GM18870 (cell line): ENCODE measurements at regions not wholly inside any gene's neighbourhood (a gene's known extent, or its start where the extent isn't known, plus 50 kb on each side); places are given as distances from the start of the nearest gene placed in this dataset.

Source experiments
- ATAC-seq: cut with Tn5 transposase; IDR thresholded peaks from one replicate; pipeline ENCODE4 v1.9.1; 2021; ENCODE audit warnings: moderate library complexity; ENCODE audit not compliant: unreplicated experiment

GRCh38 chr2:139201516-139201915, 421.3 kb upstream of the NXPH2 start:
- no peak for ATAC-seq

DNA sequence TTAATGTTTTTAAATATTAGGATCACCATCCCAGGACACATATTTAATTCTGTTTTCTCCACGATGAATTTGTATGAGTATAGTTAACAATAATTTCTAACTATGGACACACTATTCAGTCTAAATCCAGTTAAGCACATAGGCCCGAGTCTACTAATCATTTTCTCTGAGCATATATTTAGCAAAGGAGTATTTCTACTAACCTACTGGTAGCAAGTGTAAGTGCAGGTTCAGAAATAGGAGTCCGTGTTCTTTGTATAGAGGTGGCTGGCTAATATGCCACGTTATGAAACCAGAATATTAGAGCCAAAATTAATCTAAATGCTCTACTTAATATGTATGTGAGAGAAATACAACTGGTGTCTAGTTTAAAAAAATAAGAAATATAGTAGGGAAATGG, 416.6 kb upstream of the NXPH2 start:
- no peak for ATAC-seq

DNA sequence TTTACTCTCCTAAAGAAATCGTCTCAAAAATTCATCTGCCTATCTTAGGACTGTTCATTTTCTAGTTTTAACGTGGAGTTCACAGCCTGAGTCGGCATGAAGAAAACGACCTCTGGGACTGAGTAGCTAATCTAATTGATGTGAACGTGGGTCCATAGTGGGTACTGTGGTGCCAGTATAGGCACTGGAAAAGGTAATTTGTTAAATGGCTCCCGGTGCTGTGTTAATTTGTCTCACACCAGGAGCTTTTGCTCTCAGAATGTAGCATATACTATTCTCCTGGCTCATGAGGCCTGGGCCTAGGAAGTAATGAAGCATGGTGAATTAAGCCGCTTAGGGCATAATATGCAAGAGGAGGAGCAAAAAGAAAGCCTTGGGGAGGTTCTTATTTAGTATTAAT, 414.4 kb upstream of the NXPH2 start:
- ATAC-seq: no peak

GRCh38 chr2:139177041-139177440, 396.9 kb upstream of the NXPH2 start:
- no peak for ATAC-seq

DNA sequence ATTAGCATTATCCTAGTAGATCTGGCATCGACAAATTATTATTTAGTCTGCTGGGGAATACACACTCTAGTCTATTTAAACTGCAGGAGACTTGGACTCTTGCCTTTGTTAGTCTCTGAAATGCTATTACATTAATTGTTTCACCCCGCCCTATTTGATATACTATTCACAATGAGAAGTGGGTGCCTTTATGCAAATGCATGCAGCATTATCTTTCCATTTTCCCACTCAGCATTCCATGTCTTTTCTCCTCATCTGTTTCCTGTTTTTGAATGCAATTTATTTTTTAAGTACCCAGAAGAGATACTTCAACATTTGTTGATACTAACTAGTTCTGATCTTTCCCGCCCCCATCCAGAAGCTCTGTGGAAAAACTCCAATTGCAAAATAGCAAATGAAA, 395.3 kb upstream of the NXPH2 start:
- no peak for ATAC-seq

DNA sequence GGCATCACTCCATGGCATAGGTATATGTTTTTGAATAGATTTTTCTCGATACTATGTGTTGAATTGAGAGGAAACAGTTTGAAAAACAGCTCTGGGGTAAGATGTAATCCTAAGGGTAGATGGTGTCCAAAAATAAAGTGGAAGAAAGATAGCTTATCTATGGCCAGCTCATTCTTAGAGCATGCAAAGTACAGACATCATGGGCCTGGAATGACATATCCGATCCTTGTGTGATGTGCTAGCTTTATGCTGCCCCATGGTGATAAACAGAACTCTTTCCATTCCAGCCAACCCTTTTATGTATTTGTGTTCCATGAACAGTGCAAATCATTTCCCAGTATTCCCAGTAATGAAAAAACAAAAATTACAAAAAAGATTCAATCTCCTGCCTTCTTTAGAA, 390.2 kb upstream of the NXPH2 start:
- no peak for ATAC-seq

DNA sequence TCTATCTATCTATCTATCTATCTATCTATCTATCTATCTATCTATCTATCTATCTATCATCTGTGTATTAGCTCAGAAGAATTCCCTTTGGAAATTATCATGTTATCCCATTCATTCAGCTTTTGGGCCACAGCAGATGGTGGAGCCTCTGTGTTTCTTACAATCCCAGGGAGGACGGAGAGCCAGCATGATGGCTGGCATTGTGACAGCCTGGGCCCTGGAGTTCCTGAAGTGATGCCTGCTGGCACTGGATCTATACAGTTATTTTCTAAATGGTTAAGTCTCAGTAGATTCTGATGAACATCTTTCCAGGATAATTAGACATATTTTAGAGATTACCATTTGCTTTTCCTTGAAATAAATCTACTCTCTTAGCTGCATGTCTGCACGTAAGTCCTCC, 385.4 kb upstream of the NXPH2 start:
- ATAC-seq: no peak

GRCh38 chr2:139165041-139165440, 384.9 kb upstream of the NXPH2 start:
- no peak for ATAC-seq

DNA sequence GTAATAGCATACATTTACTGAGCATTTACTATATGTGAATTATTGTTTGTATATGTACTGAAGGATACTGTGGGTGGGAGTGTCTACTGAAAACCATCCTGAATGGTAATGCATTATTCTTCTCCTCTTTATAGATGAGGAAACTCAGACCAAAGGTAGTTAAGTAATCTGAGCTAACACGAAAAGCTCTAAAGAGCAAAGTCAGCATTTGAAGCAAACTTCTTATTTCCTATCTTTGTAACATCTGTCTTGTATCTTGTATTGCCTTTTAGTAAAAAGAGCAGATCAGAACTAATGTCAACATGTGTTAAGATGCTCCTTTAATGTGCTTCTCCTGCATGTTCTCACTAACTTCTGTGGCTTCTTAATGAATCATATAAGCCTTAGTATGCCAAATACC, 382.8 kb upstream of the NXPH2 start:
- no peak for ATAC-seq

GRCh38 chr2:139162456-139162855, 382.3 kb upstream of the NXPH2 start:
- no peak for ATAC-seq

DNA sequence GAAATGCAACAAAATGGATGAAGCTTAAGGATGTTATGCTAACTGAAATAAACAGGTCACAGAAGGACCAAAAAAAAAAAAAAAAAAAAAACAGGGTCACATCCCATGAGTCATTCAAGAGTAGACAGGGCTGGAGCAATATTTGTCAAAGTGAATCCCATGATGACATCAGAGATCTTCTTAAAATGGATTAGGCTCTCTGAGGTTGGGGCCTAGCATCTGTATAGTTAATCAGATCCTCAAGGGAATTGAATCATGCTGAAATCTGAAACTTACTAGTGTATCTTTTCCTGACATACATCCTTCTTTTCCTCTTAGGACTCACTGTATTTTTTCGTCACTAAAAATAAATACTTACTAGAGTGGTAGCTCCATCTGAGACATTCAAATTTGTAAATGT, 380.6 kb upstream of the NXPH2 start:
- ATAC-seq: no peak

GRCh38 chr2:139159177-139159576, 379.0 kb upstream of the NXPH2 start:
- ATAC-seq: no peak

DNA sequence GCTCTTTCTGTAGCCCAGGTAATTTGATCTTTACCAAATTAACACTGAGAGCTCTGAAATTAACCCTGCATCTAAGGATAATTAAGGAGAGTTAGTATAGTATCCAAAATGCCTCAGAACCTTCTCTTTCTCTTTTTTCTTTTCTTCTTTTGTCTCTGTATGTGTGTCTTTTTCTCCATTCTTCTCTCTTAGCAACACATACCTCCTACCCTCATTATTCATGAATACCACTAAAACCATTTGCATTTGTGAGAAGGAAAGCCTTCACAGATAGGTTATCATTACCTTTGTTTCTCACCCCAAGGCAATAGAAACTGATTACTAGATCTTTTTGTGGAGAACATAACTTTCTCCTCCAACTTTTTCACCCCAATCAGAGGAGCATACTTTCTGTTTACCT, 376.5 kb upstream of the NXPH2 start:
- ATAC-seq: no peak

DNA sequence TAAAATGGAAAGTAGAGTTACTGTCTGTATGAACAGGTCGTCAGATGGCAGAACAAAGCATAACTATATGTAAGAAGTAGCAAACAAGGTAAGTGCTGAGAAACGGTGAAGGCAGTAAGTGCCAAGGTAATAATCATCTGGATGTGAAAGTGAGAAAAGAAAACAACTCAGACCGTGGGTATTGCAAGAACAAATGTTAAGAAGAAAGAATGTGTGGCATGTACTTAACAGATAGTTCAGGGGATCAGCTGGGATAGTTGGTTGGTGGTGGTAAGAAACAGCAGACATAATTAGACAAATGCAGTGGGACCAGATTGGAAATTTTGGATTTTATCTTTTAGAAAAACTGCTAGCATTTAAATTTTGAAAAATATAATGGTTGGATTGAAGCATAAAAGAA, 375.8 kb upstream of the NXPH2 start:
- ATAC-seq: no peak

- no peak for ATAC-seq
Observed at GRCh38 chr2:139142252-139142880, 362.2 kb upstream of the NXPH2 start.

DNA sequence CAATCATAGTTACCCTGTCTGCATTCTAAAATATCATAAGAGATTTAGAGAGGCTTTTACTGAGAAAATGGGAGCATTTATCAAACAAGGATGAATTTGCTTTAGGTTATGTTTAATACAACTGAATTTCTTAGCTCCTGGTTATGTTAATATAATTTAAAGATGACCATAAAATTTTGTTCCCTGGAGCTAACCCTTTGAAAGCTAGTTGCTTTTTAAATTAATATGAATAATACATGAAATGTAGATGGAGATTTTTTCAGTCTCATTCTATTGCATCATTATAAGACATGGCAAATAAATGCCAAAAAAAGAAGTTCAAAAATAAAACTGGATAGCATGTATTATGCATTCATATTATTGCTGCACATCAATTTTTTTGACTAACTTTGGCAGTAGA, 344.1 kb upstream of the NXPH2 start:
- ATAC-seq: no peak

GRCh38 chr2:139123795-139124194, 343.6 kb upstream of the NXPH2 start:
- ATAC-seq: no peak

DNA sequence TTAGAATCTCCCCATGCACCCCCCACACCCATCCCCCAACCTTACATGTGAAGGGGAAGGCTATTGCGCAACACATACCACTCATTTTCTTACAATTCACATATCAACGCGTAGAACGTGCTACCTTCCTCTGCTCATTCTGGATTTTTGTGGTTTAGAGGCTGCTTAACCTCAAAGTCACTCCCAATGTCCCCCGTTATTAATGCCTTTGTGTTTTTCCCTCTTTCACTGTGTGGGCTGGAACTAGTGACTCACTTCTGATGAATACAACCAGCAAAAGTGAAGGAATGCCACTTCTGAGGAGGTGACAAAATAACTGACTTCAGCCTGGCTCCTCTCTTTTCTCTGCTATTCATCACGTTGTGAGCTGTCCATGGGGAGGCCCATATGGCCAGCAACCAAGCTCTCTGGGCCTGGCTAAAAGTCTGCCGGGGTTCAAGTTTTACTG, 342.5 kb upstream of the NXPH2 start:
- no peak for ATAC-seq

GRCh38 chr2:139099721-139100120, 319.5 kb upstream of the NXPH2 start:
- ATAC-seq: no peak

DNA sequence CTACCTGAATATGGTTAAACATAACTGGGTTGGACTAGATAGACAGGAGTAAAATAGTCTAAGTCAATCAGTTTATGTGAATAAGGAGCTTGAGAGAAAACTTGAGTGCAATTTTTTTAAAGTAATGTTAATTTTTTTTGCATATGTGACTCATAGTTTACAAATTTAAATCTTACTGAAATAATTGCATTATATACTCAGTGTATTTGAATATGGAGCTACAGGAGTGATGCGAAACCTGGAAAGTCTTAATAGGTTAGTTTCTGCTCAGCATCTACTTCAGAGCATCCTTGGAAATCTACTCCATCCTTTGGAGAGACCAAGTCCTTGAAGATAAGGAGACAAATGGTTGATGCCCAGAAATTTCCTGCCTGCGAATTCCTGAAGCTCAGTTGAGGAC, 318.8 kb upstream of the NXPH2 start:
- ATAC-seq: no peak

DNA sequence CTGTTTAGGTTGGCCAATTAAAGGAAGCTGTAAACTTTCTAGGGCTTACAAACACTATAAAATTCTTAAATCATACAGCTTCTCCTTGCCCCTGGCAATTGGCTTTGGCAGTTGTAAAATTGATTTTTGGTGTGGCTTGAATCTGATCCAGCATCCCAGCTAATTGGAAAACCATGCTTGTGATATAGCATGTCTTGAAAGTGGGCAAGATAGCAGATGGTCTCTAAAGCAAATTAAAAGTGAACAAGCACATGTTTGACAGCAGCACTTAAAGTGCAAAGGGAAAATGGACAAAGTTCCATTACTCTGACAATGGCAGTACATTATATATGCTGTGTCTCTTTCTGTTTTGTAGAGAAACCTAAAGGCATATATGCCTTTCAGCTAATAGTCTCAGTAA, 302.9 kb upstream of the NXPH2 start:
- no peak for ATAC-seq

DNA sequence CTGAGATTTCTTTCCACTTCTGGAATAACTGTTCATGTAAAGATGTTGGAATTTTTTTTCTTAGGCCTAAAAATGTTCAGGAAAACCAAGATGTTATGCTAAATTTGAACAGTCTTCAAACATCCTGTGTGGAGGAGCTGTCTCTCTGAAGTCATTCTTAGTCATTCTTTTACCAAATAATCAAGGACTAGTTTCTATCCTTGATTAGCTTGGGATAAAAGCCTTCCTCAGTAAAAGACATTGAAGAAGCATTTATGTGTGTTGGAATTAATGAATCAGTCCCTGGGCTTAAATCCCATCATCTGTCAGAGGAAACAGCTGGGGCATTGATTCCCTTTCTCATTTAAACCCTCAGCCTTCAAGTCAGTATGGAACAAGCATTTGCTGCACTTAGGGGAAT, 300.1 kb upstream of the NXPH2 start:
- no peak for ATAC-seq

DNA sequence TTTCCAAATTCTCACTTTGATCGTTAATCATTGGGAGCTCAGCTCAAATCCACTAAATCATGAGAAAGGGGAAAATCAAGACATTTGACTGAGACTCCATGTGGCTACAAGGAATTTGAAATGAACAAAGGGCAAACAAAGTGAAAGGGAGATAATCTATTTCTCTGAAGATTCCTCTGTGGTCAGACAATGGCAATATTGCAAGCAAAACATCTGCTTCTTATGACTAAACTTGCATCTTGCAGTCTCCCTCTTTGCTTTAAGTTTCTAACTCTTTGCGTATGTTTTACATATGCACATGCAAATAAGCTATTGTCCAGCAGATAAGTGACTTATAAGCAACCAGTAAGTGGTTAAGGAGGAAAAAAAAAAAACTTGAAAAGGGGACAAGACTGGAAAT, 299.1 kb upstream of the NXPH2 start:
- ATAC-seq: no peak

DNA sequence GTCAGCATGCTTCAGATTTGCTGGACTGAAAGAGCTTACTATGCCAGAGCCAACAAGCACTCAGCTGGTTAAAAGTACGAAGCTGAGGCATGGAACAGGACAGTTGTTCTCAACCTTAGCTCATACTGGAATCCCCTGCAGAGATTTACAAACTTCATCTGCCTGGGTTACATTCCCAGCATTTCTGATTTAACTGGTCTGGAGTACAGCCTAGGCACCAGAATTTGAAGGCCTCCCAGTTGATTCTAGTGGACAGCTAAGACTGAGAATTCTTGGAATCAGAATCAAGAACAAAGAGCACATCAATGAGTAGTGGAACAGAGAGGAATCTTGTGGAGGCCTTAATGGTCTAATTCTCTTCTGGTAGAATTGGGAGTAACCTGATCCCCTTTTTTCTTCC, 298.2 kb upstream of the NXPH2 start:
- no peak for ATAC-seq
